AG04450 (cell line): ENCODE measurements at regions not wholly inside any gene's neighbourhood (a gene's known extent, or its start where the extent isn't known, plus 50 kb on each side); places are given as distances from the start of the nearest gene placed in this dataset.

ENCODE experiments used
- CTCF ChIA-PET: fragments of 300-600, 350-600 bp; formaldehyde crosslinking; extraction: SDS; loops from one replicate; lab custom pipeline; 2022; ENCODE audit warnings: antibody characterized with exemption, inconsistent platforms; lab: Charles Lee
- POLR2A ChIA-PET: fragments of 350-600 bp; formaldehyde crosslinking; extraction: SDS; loops from one replicate; lab custom pipeline; 2021; ENCODE audit warnings: antibody characterized with exemption, inconsistent platforms; lab: Yijun Ruan, JAX
- DNase-seq: peaks from one replicate; pipeline ENCODE4 v3.0.0-alpha.2; 2011; ENCODE audit warnings: low read depth, low spot score
- H3K27ac ChIP-seq: one replicate; pipeline ENCODE4 v1.5.1; 2012; ENCODE audit warnings: low read depth, low read length, control low read depth
- H3K27me3 ChIP-seq: one replicate; pipeline ENCODE4 v1.6.0; 2012; ENCODE audit warnings: low read length; ENCODE audit not compliant: control insufficient read depth, insufficient read depth
- H3K4me3 ChIP-seq: 2 replicates; pipeline ENCODE4 v1.5.1; 2011; ENCODE audit warnings: mild to moderate bottlenecking, low read depth, low read length, control low read depth
- H3K9me3 ChIP-seq: 2 replicates; pipeline ENCODE4 v1.5.1; 2012; ENCODE audit warnings: low read length; ENCODE audit not compliant: control insufficient read depth, insufficient read depth
- TF ChIP-seq, protein P1 (sequence below): IDR thresholded peaks from 2 replicates; pipeline ENCODE4 v1.5.1; 2011; ENCODE audit warnings: low read depth, low read length, control low read depth, inconsistent platforms

DNA sequence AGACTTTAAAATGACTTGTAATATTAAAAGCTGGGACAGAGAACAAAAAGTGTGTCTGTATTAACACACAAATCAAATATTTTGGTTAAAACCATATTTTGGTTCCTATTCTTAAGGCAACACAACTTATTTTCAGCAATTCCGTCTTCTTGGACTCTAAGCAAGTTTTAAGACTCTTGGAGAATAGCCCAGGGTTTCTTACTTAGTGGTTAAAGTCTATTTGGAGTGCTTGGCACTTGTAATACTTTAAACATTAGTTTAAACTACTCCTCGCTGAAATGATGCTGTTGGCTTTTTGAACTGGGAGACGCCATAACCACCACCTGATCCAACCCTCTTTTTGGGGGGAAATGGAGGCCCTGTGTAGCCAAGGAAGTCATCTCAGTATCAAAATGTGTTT is 109.7 kb upstream of the GMDS start:
- no peak for DNase-seq
- H3K27ac ChIP-seq: no peak overlapping the region
- H3K27me3 ChIP-seq: no peaks in the 10 kb centered on the region
- H3K9me3 ChIP-seq: no peaks in the 10 kb centered on the region
- TF ChIP-seq, protein P1, sequence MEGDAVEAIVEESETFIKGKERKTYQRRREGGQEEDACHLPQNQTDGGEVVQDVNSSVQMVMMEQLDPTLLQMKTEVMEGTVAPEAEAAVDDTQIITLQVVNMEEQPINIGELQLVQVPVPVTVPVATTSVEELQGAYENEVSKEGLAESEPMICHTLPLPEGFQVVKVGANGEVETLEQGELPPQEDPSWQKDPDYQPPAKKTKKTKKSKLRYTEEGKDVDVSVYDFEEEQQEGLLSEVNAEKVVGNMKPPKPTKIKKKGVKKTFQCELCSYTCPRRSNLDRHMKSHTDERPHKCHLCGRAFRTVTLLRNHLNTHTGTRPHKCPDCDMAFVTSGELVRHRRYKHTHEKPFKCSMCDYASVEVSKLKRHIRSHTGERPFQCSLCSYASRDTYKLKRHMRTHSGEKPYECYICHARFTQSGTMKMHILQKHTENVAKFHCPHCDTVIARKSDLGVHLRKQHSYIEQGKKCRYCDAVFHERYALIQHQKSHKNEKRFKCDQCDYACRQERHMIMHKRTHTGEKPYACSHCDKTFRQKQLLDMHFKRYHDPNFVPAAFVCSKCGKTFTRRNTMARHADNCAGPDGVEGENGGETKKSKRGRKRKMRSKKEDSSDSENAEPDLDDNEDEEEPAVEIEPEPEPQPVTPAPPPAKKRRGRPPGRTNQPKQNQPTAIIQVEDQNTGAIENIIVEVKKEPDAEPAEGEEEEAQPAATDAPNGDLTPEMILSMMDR: no peak
- CTCF ChIA-PET: interaction anchor here (0.9 to 4.5 kb wide), 5 partner anchors 8 to 758 kb away, joined by 3 to 54 read pairs (median 9); no protein-coding TSS in a partner anchor
- no peak overlapping the region for H3K4me3 ChIP-seq
- POLR2A ChIA-PET: no interaction called here

DNA sequence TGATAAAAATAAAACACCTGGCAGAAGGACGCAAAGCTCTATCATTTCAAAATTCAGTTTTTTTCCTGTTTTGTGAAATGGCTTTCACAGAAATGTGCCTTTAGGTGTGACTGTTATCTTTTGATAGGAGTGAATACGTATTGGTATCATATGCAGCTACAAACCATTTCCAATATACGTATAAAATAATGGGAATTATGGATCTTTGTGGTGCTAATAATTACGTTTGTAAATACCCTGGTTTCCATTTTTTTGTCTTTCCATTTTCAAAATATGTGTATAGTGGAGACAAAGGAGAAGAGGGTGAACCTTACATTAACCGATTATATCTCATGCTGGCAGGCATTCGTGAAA is 108.7 kb upstream of the GMDS start:
- ChIA-PET POLR2A (interaction anchor here (0.6 kb wide), 1 partner anchor 283 kb away, joined by 4 read pairs; no protein-coding TSS in a partner anchor), CTCF (interaction anchor here (0.5 to 4.5 kb wide), 31 partner anchors 9 to 845 kb away, joined by 3 to 54 read pairs (median 3); no protein-coding TSS in a partner anchor)
- H3K4me3 ChIP-seq: no peak overlapping the region
- H3K27ac ChIP-seq: no peak overlapping the region
- no peaks in the 10 kb centered on the region for H3K9me3 ChIP-seq
- no peak for DNase-seq
- no peaks in the 10 kb centered on the region for H3K27me3 ChIP-seq
- TF ChIP-seq, protein P1: no peak

DNA sequence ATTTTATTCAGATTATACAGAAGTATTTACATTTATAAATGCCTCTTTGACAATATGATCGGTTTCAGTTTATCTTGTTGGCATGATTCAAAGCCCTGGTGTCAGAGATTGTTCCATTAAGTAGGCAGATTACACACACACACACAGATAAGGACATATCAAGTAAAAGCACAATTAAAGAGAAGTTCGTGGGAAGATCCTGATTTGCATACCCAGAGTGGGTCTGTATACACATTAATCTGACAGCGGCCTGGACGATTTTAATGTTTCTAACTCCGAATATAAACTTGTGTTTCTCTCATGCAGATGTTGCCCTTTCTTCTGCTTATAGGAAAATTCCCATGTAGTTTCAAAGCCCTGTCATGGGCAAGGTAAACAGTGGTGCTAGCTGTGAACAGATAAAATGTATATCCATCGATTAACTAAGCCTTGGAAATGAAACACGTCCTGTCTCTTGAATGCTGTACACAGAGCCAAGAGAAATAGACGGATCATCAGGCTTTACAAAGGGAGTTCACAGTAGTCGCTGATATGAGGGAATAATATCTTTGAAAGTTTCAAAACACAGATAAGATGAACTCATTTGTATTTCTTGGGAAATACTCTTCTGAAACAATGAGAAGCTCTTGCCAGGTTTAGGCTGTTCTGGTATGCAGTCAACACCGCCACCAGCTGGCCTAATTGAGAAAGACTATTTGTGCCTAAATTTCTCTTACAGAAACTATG is 108.2 kb upstream of the GMDS start:
- TF ChIP-seq, protein P1: peak; percentile 80
- Histone ChIP-seq H3K9me3 (no peaks in the 10 kb centered on the region), H3K27ac (no peak overlapping the region), H3K4me3 (no peak overlapping the region), H3K27me3 (no peaks in the 10 kb centered on the region)
- peak; percentile 45 for DNase-seq
- CTCF ChIA-PET: interaction anchor here (0.5 to 4.5 kb wide), 34 partner anchors 9 to 845 kb away, joined by 3 to 54 read pairs (median 3); no protein-coding TSS in a partner anchor
- POLR2A ChIA-PET: interaction anchor here (0.6 kb wide), 1 partner anchor 282 kb away, joined by 4 read pairs; no protein-coding TSS in a partner anchor

DNA sequence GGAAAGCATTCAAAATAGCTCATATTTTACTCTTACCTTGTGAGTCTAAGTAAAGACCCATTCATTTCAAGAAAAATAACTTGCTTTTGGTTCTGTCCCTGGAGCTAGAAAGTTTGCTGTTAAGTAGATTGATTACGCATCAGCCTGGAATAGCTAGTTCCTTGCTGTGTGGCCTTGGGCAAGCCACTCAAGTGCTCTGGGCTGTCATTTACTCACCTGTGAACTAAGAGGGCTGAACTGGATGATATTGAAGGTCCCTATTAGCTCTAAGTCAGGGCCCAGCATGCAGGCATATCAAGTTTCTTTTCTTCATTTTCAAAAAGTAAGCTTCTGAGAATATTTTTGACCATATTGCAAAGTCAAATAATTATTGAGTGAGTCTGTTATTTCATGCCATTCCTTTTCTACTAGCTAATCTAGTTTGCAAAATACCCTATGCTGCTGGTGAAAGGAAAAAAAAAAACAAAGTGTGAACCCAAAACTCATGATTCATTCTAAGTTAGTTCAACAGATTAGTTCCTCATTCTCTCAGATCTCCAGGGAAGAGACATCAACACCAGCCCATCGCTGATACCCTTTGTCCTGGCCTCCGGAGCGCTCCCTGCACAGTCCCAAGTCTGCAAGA is 106.5 kb upstream of the GMDS start:
- H3K9me3 ChIP-seq: no peaks in the 10 kb centered on the region
- DNase-seq: peak; percentile 34
- H3K4me3 ChIP-seq: no peak overlapping the region
- CTCF ChIA-PET: interaction anchor here (0.6 to 4.5 kb wide), 5 partner anchors 143 to 755 kb away, joined by 3 to 54 read pairs (median 3); no protein-coding TSS in a partner anchor
- TF ChIP-seq, protein P1: no peak
- peak overlapping the region; percentile 77 for H3K27ac ChIP-seq
- POLR2A ChIA-PET: interaction anchor here (0.7 kb wide), 1 partner anchor 81 kb away, joined by 4 read pairs; no protein-coding TSS in a partner anchor
- no peaks in the 10 kb centered on the region for H3K27me3 ChIP-seq

DNA sequence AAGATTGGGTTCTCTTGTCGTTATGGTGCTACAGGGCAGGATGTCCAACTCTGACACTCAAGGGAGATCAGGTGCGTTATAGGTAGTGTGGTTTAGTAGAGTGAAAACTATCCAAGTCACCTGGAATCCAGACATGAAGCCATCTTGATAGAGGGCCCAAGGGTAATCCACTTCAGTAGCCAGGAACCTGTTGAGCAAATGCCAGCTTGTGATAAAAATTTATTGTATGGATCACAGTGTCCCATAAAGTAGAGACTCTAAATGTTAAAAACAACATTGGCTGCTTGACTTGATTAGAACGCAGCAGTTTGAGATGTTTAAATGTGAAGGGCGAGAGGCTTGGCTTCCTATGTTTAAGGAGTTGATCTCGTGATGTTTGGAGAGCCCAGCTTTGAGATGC is 105.7 kb upstream of the GMDS start:
- TF ChIP-seq, protein P1: no peak
- H3K27me3 ChIP-seq: no peaks in the 10 kb centered on the region
- H3K4me3 ChIP-seq: no peak overlapping the region
- no peaks in the 10 kb centered on the region for H3K9me3 ChIP-seq
- H3K27ac ChIP-seq: no peak overlapping the region
- CTCF ChIA-PET: interaction anchor here (0.6 to 4.5 kb wide), 2 partner anchors 740 to 754 kb away, joined by 3 to 54 read pairs; no protein-coding TSS in a partner anchor
- DNase-seq: no peak
- POLR2A ChIA-PET: no interaction called here
